ENCODE measurements at regions not wholly inside any gene's neighbourhood (a gene's known extent, or its start where the extent isn't known, plus 50 kb on each side); places are given as distances from the start of the nearest gene placed in this dataset.

GRCh38 chr1:4431491-4431890 lies 222.9 kb upstream of the AJAP1 start:
- no peak for DNase-seq (ENCODE audit: low spot score)

- no peak for DNase-seq (ENCODE audit: low spot score)
Measured at GRCh38 chr1:4433075-4433474, 221.3 kb upstream of the AJAP1 start.

DNA sequence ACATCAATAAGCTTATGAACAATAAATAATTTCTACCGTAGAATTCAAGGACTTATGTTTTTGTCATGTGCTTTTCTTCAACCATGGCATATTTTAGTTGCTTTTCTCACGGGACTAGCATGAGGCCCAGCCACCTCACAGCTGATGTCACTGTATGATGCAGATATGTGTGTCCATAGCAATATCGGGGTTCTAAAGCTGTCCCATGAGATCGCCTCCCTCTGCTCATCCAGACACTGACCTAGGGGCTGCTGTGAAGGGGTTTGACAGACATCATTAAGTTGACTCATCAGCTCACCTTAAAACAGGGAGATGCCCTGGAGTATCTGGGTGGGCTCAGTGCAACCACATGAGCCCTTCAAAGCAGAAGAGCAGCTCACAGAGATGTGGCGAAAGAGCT lies 210.3 kb upstream of the AJAP1 start:
- DNase-seq (ENCODE audit: low spot score) = no peak

DNA sequence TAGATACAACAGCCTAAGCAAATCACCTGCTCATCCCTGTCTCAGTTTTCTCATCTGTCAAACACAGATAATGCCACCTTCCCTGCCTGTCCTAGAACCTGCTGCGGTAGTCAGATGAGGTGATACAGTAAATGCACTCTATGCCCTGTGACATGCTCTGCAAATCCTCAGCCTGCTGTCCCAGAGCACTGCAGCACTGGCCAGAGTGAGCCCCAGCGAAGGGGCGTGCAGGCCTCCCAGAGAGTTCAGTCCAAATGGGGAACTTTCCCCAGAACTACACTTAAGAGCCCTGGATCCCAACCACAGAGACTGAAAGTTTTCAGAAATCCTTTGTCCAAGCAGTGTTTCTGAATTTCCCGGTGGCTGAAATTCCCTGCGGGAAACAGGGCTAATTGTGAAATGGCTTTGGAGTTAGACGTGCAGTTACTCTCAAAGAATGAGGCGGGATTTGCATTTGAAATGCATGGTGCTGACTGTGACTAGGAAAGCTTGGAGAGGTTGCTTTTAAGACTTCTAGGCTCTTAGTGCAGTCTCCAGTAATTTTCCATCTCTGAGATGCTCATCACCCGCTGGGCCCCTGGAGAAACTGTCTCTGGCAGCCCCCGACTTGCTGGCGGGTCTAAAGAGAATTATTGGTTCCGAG lies 206.5 kb upstream of the AJAP1 start:
- DNase-seq (ENCODE audit: low spot score) = peak; percentile 7

DNA sequence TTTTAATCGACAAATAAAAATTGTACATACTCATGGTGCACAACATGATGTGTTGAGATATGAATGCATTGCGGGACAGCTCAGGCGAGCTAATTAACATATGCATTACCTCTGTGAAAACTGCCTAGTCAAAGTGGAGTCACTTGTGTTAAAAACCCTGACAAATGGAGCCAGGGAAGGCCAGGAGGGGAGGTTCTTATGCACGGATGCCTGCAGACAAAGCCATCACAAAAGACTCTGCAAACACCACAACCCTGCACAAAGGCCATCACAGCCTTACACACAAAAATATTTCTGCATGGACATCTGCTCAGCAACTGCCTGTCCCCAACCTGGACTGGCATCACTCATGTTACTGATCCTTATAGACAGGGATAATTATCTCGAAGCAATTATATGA lies 204.4 kb upstream of the AJAP1 start:
- no peak for DNase-seq (ENCODE audit: low spot score)

DNA sequence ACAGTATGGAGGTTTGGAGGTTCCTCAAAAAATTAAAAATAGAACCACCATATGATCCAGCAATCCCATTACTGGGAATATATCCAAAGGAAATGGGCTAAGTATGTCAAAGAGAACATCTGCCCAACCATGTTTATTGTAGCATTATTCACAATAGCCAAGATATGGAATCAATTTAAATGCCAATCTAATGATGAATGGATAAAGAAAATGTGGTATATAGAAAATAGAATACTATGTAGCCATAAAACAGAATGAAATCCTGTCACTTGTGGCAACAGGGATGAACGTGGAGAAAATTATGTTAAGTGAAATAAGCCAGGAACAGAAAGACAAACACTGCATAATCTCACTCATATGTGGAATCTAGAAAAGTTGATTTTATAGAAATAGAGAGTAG lies 201.7 kb upstream of the AJAP1 start:
- DNase-seq (ENCODE audit: low spot score) = no peak

- DNase-seq (ENCODE audit: low spot score) = no peak
Measured at GRCh38 chr1:4460052-4460451, 194.4 kb upstream of the AJAP1 start.

- DNase-seq (ENCODE audit: low spot score) = no peak
Measured at GRCh38 chr1:4460651-4461050, 193.8 kb upstream of the AJAP1 start.

GRCh38 chr1:4461726-4462290 lies 192.6 kb upstream of the AJAP1 start:
- no peak for DNase-seq (ENCODE audit: low spot score)

DNA sequence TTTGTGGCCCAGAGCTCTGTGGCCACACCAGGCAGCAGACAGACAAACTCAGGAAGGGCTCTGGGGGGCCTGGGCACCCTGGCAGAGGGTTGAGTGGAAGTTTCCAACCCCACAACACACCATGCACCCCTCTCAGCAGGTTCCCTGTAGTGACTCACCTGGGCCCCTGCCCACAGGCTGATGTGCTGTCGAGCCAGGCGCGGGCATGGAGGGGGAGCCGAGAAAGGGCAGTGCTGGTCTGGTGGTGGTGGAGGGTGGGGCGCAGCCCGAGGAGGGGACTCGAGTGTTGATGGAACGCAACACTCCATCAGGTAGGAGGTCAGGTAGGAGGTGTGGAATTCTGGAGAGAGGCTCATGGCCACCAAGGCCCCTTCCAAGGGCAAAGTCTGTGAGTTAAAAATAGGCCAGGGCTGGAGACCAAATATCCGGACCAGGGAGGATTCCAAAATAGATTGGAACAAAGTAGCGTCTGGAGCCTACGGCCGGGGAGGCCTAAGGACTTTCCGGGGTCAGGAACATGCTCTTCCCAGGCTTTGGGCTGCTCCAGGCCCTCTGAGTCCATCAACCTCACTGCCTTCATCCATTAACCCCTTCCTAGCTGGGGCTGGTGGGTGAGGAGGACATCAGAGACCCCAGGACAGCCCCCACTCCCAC lies 191.5 kb upstream of the AJAP1 start:
- DNase-seq (ENCODE audit: low spot score) = no peak

GRCh38 chr1:4463631-4464030 lies 190.8 kb upstream of the AJAP1 start:
- DNase-seq (ENCODE audit: low spot score) = no peak

- no peak for DNase-seq (ENCODE audit: low spot score)
Measured at GRCh38 chr1:4464478-4464877, 189.9 kb upstream of the AJAP1 start.

DNA sequence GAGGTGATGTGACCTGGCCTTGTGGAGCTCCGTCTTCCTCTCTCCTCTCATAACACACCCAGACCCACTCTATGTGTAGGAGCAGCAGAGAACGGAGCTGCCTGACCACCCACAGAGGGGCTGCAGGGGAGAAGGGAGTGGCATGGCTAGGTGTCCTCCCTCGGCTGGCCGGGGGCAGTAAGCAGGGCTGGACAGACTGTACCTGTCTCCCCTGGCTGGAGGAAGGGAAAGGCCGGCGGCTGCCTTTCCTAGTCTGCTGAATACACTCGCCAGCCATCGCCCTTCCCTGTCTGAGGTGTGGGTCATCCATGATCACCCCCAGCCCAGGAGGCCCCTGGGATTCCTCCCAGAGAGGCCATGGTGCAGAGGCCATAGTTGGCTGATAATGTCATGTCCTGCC lies 187.2 kb upstream of the AJAP1 start:
- DNase-seq (ENCODE audit: low spot score) = no peak

DNA sequence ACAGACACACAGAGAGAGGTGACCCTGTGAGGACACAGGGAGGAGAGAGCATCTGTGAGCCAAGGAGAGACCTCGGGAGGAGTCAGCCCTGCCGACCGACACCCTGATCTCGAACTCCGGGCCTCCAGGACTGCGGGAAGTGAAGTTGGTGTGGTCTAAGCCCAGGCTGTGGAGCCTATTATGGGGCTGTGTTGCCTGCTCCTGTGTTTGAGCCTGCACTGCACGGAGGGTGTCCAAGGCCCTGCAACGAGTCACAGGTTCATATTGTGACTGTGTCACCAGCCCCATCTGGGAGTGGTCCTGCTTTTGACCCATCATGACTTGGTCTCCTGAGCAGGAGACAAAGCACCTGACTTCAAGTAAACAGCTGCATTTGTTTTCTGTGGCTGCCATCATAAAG lies 186.0 kb upstream of the AJAP1 start:
- no peak for DNase-seq (ENCODE audit: low spot score)

DNA sequence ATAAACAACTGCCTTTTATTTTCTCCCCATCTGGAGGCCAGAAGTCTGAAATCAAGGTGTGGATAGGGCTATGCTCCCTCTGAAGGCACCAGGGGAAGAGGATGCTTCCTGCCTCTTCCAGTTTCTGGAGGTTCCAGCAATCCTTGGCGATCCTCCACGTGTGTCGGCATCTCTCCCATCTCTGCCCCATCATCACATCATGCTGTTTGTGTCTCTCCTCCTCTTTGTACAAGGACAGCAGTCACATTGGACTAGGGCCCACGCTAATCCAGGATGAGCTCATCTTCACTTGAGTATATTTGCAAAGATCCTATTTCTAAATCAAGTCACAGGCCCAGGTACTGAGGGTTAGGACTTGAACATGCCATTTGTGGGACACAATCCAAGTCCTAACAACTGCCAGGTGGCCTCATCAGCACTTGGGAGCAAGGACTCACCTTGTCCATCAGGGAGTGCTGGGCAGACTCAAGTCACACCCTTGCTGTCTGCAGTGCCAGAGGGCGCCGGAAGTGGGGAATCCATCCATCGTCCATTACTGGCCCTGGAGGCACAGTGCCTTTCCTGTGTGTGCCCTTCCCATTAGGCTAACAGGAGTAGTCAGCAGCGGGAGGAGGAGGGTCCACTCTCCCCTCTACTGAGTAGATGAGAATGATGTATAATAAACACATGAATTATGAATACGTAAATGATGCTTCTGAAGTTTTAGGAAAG lies 185.4 kb upstream of the AJAP1 start:
- no peak for DNase-seq (ENCODE audit: low spot score)

DNA sequence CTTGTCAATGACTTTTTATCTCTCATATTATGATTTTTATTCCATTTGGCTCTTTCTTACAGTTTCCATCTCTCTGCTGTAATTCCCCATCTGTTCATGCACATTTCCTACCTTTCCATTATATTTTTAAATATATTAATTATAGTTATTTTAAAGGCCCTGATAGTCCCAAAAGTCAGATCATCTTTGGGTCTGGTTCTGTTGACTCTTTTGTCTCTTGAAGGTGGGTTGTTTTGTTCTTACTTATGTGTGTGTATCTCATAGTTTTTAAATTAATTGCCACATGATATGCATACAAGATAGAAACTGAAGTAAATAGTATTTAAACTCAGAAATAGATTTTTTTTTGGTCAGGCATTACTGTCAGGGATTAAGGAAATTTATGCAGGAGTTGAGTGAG lies 178.0 kb upstream of the AJAP1 start:
- DNase-seq (ENCODE audit: low spot score) = no peak

DNA sequence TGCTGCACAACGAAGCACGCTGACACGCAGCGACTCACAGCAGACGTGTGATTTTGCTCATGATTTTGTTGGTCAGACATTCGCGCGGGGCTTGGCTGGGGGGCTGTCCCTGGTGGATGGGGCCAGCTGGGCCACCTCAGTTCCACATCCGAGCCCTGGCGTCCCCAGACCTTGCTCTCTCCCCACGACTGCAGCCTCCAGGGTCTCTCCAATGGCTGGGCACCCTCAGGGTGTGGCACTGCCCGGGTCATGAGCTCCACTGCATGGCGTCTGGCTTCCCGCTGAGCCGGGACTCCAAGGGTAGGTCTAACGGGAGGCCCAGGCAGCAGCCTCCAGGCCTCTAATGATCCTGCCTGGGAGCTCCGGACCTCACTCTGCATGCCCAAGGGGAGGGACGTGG lies 173.0 kb upstream of the AJAP1 start:
- DNase-seq (ENCODE audit: low spot score) = no peak

- DNase-seq (ENCODE audit: low spot score) = no peak
Measured at GRCh38 chr1:4482526-4482925, 171.9 kb upstream of the AJAP1 start.

DNA sequence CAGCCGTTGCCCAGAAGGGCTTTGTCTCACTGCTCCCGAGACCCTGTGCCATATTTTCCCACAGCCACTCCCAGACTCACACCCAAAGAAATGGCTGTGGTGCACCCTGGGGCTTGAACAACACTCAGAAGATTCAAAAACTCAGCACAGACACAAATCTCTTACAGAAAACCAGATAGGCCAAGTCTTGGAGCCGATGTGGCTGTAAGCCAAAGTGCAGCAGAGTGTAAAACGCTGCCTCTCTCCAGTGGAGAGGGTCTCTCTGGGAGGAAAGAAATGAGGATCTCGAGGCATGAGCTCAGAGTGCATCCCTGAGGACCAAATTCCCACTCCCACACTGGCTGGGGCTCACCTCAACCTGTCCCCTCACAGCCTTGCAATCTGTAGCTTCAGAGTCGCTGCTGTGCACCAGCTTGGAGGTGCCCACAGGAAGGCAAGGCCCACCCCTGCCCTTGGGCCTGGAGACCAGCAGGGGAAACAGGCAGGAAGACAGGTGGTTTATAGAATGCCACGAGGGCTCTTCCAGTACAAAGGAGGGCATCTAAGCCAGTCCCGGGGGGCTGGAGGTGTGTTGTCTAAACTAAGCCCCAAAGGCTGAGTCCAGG lies 171.3 kb upstream of the AJAP1 start:
- no peak for DNase-seq (ENCODE audit: low spot score)

DNA sequence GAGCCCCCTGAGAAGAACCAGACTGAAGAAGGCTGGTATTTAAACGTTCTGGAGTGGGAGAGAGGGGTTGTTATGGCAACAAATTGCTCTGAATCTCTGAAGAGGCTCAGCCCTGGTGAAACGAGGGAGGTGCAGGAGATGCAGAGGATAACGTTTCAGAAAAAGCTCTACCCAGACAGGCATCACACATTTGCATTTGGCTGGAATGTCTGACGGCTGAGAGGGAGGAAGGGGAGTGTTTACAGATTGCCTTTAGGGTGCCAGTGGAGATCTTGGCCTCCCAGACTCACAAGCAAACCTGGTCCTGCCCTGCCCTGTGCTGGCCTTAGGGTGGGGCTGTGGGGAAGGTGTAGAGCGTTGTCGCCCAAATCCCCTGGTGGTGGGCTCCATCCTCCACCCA lies 169.0 kb upstream of the AJAP1 start:
- no peak for DNase-seq (ENCODE audit: low spot score)

DNA sequence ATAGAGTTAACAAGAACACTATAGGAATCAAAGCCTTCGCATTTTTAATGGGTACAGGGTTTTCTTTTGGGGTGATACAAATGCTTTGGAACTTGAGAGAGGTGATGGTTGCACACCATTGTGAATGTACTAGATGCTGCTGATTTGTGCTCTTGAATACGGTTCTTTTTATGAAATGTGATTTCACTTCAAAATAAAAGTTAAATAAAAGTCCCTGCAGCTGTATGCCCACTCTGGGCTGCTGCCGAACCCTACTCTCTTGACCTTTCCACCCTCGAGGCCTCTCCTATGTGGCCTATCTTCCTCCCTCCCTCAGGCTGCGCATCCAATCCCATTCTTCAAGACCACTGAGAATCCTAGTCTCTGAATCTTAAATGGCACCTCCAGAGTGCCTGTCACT lies 168.5 kb upstream of the AJAP1 start:
- DNase-seq (ENCODE audit: low spot score) = no peak

- DNase-seq (ENCODE audit: low spot score) = no peak
Measured at GRCh38 chr1:4486408-4487120, 167.8 kb upstream of the AJAP1 start.
